Right lobe of liver (tissue), 6 donors: ENCODE measurements at regions not wholly inside any gene's neighbourhood (a gene's known extent, or its start where the extent isn't known, plus 50 kb on each side); places are given as distances from the start of the nearest gene placed in this dataset.

Experiments used
- ATAC-seq, 4 donors: fragments of 200-7000 bp; cut with Tn5 transposase; one replicate each; pipeline ENCODE4 v1.9.1; 2020; ENCODE audit warnings: mild to moderate bottlenecking in 4 of 4, moderate library complexity in 4 of 4
- DNase-seq, 3 donors: peaks; one replicate each; pipeline ENCODE4 v3.0.0-alpha.2; 2020
- H3K27ac ChIP-seq, 3 donors: fragments of 200-600 bp; one replicate each; pipeline ENCODE4 v1.8.0; 2022
- H3K27me3 ChIP-seq, 2 donors: fragments of 200-600 bp; one replicate each; pipeline ENCODE4 v1.8.0; 2022
- H3K36me3 ChIP-seq, 4 donors: fragments of 200-600 bp; sonication (generic) in 1 of 4; one replicate each; pipeline versions ENCODE4 v1.5.1 to v1.8.0; 2017 to 2022; ENCODE audit warnings: control low read depth in 1 of 4
- H3K4me1 ChIP-seq, 4 donors: fragments of 200-600 bp; sonication (generic) in 1 of 4; one replicate each; pipeline versions ENCODE4 v1.5.1 to v1.8.0; 2017 to 2022; ENCODE audit warnings: control low read depth in 1 of 4
- H3K4me3 ChIP-seq, 3 donors: fragments of 200-600 bp; one replicate each; pipeline ENCODE4 v1.8.0; 2022
- H3K9me3 ChIP-seq, 4 donors: fragments of 200-600 bp; sonication (generic) in 1 of 4; one replicate each; pipeline versions ENCODE4 v1.5.1 to v1.8.0; 2017 to 2022; ENCODE audit warnings: control low read depth in 1 of 4
- CTCF ChIP-seq, 4 donors: fragments of 200-600 bp in 3 of 4; fragments of 450-650 bp in 1 of 4; IDR thresholded peaks; one replicate each; pipeline versions ENCODE4 v1.5.1 to v1.8.0; 2016 to 2022; ENCODE audit warnings: antibody characterized with exemption in 4 of 4, mild to moderate bottlenecking in 2 of 4
- POLR2A ChIP-seq: fragments of 450-650 bp; IDR thresholded peaks from one replicate; pipeline ENCODE4 v1.6.1; 2017; ENCODE audit warnings: antibody characterized with exemption, mild to moderate bottlenecking
- WGBS: methylation state at CpG from one replicate; pipeline ENCODE4 v1.1.6; 2018; ENCODE audit warnings: low coverage, low lambda C conversion rate; ENCODE audit not compliant: insufficient coverage; ENCODE audit errors: missing lambda C conversion rate; 5-methylcytosine and 5-hydroxymethylcytosine counted together
- intact Hi-C, 2 donors: fragments of 100-400 bp; cut with DNase I; formaldehyde crosslinking; loops; one replicate each; pipeline versions ENCODE4 v1.11.2 to v1.14.1; 2022
- donor health status: DM: no; HTN: yes; CAD: no.
- donor health status: DM: no; HTN: no; CAD: no.
- donor health status: DM: no; HTN: no; CAD: no.
- donor health status: DM: no; HTN: yes; CAD: no.
- donor health status: DM: no; HTN: yes; CAD: no.

GRCh38 chr1:60146884-60147283, 73.3 kb upstream of the C1orf87 start:
- H3K27ac ChIP-seq, result no peak overlapping the region
- ATAC-seq, result no peak
- no peaks in the 10 kb centered on the region for H3K27me3 ChIP-seq
- no peaks in the 10 kb centered on the region for H3K9me3 ChIP-seq
- TF ChIP-seq POLR2A (no peak), CTCF (IDR thresholded peaks at IDR 0.05) (no peak)
- H3K4me1 ChIP-seq, result no peaks in the 10 kb centered on the region
- DNase-seq, result no peak
- H3K4me3 ChIP-seq, result no peak overlapping the region
- 83% methylated on average over 1 of the region's 1 CpG for WGBS
- no peaks in the 10 kb centered on the region for H3K36me3 ChIP-seq
- intact Hi-C loops, result no loop called here

GRCh38 chr1:60145771-60146170, 72.2 kb upstream of the C1orf87 start:
- H3K4me3 ChIP-seq, result no peak overlapping the region
- DNase-seq, result no peak
- TF ChIP-seq POLR2A (no peak), CTCF (IDR thresholded peaks at IDR 0.05) (no peak)
- no peaks in the 10 kb centered on the region for H3K27me3 ChIP-seq
- H3K9me3 ChIP-seq, result no peaks in the 10 kb centered on the region
- H3K36me3 ChIP-seq, result no peaks in the 10 kb centered on the region
- intact Hi-C loops, result no loop called here
- no peak for ATAC-seq
- 68% methylated on average over 1 of the region's 1 CpG for WGBS
- H3K4me1 ChIP-seq, result no peaks in the 10 kb centered on the region
- no peak overlapping the region for H3K27ac ChIP-seq

GRCh38 chr1:60141743-60142142, 68.2 kb upstream of the C1orf87 start:
- H3K9me3 ChIP-seq, result no peaks in the 10 kb centered on the region
- no peak for ATAC-seq
- no peaks in the 10 kb centered on the region for H3K27me3 ChIP-seq
- DNase-seq, result no peak
- H3K4me3 ChIP-seq, result no peak overlapping the region
- no peaks in the 10 kb centered on the region for H3K36me3 ChIP-seq
- no peaks in the 10 kb centered on the region for H3K4me1 ChIP-seq
- 78% methylated on average over 1 of the region's 1 CpG for WGBS
- TF ChIP-seq CTCF (IDR thresholded peaks at IDR 0.05), result no peak
- TF ChIP-seq POLR2A, result no peak
- intact Hi-C loops, result no loop called here
- no peak overlapping the region for H3K27ac ChIP-seq

- intact Hi-C loops, result no loop called here
- 73% methylated on average over 4 of the region's 4 CpGs for WGBS
- no peaks in the 10 kb centered on the region for H3K9me3 ChIP-seq
- no peaks in the 10 kb centered on the region for H3K27me3 ChIP-seq
- ATAC-seq (no peak), DNase-seq (no peak)
- no peak overlapping the region for H3K4me3 ChIP-seq
- TF ChIP-seq CTCF (IDR thresholded peaks at IDR 0.05) (no peak), POLR2A (no peak)
- H3K4me1 ChIP-seq, result no peaks in the 10 kb centered on the region
- H3K36me3 ChIP-seq, result no peaks in the 10 kb centered on the region
- no peak overlapping the region for H3K27ac ChIP-seq
Observed at GRCh38 chr1:60141276-60141675, 67.7 kb upstream of the C1orf87 start.

- DNase-seq, result no peak
- 38% methylated on average over 2 of the region's 2 CpGs for WGBS
- no peak overlapping the region for H3K4me3 ChIP-seq
- intact Hi-C loops, result no loop called here
- H3K36me3 ChIP-seq, result no peaks in the 10 kb centered on the region
- TF ChIP-seq CTCF (IDR thresholded peaks at IDR 0.05) (no peak), POLR2A (no peak)
- no peaks in the 10 kb centered on the region for H3K9me3 ChIP-seq
- no peaks in the 10 kb centered on the region for H3K27me3 ChIP-seq
- no peaks in the 10 kb centered on the region for H3K4me1 ChIP-seq
- no peak overlapping the region for H3K27ac ChIP-seq
- ATAC-seq, result no peak
Observed at GRCh38 chr1:60137406-60137805, 63.8 kb upstream of the C1orf87 start.
